MM.1S (cell line): ENCODE measurements at regions not wholly inside any gene's neighbourhood (a gene's known extent, or its start where the extent isn't known, plus 50 kb on each side); places are given as distances from the start of the nearest gene placed in this dataset.
"Not testable (repeated sequence)": the region's sequence is repeated elsewhere in the genome, so short reads cannot be mapped to it uniquely, and the experiment has no call there.

ENCODE experiments used
- DNase-seq: peaks from one replicate; pipeline ENCODE4 v3.0.0-alpha.2; 2015
- H2AFZ ChIP-seq: fragments of 300-600 bp; sonication (generic); 2 replicates; pipeline ENCODE4 v1.6.0; 2016; ENCODE audit warnings: antibody characterized with exemption, low read length
- H3F3A ChIP-seq: fragments of 300-600 bp; sonication (generic); 2 replicates; pipeline ENCODE4 v1.6.1; 2016; ENCODE audit warnings: mild to moderate bottlenecking, antibody characterized with exemption, low read length, moderate library complexity, mixed read lengths; ENCODE audit not compliant: insufficient read depth
- H3K27ac ChIP-seq: fragments of 300-600 bp; sonication (generic); 2 replicates; pipeline ENCODE4 v1.5.1; 2016; ENCODE audit warnings: mild to moderate bottlenecking, low read length
- H3K27me3 ChIP-seq: fragments of 300-600 bp; sonication (generic); replicated peaks from 2 replicates; pipeline ENCODE4 v1.6.0; 2016; ENCODE audit warnings: low read length; ENCODE audit not compliant: insufficient read depth
- H3K36me3 ChIP-seq: fragments of 300-600 bp; sonication (generic); replicated peaks from 2 replicates; pipeline ENCODE4 v1.6.1; 2016; ENCODE audit warnings: mild to moderate bottlenecking, low read length, mixed read lengths; ENCODE audit not compliant: insufficient read depth
- H3K4me1 ChIP-seq: fragments of 300-600 bp; sonication (generic); 2 replicates; pipeline ENCODE4 v1.6.1; 2016; ENCODE audit warnings: low read length, mixed read lengths
- H3K4me2 ChIP-seq: fragments of 300-600 bp; sonication (generic); 2 replicates; pipeline ENCODE4 v1.6.0; 2016; ENCODE audit warnings: low read depth, low read length
- H3K4me3 ChIP-seq: fragments of 300-600 bp; sonication (generic); 2 replicates; pipeline ENCODE4 v1.5.1; 2016; ENCODE audit warnings: low read length, mixed read lengths
- H3K79me2 ChIP-seq: fragments of 300-600 bp; sonication (generic); 2 replicates; pipeline ENCODE4 v1.6.1; 2016; ENCODE audit warnings: mixed run types, low read length, mixed read lengths
- H3K9ac ChIP-seq: fragments of 300-600 bp; sonication (generic); 2 replicates; pipeline ENCODE4 v1.6.1; 2016; ENCODE audit warnings: low read length, mixed read lengths
- H3K9me2 ChIP-seq: fragments of 300-600 bp; sonication (generic); replicated peaks from 2 replicates; pipeline ENCODE4 v1.6.1; 2016; ENCODE audit warnings: mild to moderate bottlenecking, low read length, mixed read lengths; ENCODE audit not compliant: insufficient read depth
- H3K9me3 ChIP-seq: fragments of 300-600 bp; sonication (generic); replicated peaks from 2 replicates; pipeline ENCODE4 v1.6.1; 2016; ENCODE audit warnings: mild to moderate bottlenecking, low read length, mixed read lengths; ENCODE audit not compliant: insufficient read depth
- H4K20me1 ChIP-seq: fragments of 300-600 bp; sonication (generic); 2 replicates; pipeline ENCODE4 v1.6.1; 2016; ENCODE audit warnings: mild to moderate bottlenecking, low read length, moderate library complexity, mixed read lengths; ENCODE audit not compliant: insufficient read depth
- EZH2 ChIP-seq: fragments of 300-600 bp; sonication (generic); optimal IDR thresholded peaks from 2 replicates; pipeline ENCODE3; 2017; ENCODE audit warnings: low read depth, mild to moderate bottlenecking, antibody characterized with exemption, low read length, mixed read lengths
- EZH2phosphoT487 ChIP-seq: fragments of 300-600 bp; sonication (generic); IDR thresholded peaks from 2 replicates; pipeline ENCODE4 v1.6.1; 2018; ENCODE audit warnings: antibody characterized with exemption, low read length
- TF ChIP-seq, protein P1 (sequence below): fragments of 300-600 bp; sonication (generic); IDR thresholded peaks from 2 replicates; pipeline ENCODE4 v1.5.1; 2016; ENCODE audit warnings: antibody characterized with exemption, low read length, mixed read lengths

DNA sequence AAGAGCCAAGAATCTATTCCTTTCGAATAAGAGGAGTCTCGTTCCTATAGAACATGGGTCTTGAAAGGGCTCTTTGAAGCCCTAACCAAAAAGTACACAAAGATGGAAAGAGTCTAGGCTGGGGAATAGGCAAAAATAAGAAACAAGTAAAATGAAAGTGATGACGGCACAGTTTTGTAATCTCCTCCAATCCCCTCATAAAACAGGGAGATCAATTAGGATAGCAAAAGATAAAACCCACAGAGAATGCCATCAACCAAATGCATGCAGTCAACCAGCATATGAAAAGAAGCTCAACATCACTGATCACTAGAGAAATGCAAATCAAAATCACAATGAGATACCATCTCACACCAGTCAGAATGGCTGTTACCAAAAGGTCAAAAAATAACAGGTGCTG lies 122.4 kb upstream of the LSM14A start:
- no peak for TF ChIP-seq EZH2phosphoT487
- TF ChIP-seq EZH2 = no peak
- TF ChIP-seq, protein P1, sequence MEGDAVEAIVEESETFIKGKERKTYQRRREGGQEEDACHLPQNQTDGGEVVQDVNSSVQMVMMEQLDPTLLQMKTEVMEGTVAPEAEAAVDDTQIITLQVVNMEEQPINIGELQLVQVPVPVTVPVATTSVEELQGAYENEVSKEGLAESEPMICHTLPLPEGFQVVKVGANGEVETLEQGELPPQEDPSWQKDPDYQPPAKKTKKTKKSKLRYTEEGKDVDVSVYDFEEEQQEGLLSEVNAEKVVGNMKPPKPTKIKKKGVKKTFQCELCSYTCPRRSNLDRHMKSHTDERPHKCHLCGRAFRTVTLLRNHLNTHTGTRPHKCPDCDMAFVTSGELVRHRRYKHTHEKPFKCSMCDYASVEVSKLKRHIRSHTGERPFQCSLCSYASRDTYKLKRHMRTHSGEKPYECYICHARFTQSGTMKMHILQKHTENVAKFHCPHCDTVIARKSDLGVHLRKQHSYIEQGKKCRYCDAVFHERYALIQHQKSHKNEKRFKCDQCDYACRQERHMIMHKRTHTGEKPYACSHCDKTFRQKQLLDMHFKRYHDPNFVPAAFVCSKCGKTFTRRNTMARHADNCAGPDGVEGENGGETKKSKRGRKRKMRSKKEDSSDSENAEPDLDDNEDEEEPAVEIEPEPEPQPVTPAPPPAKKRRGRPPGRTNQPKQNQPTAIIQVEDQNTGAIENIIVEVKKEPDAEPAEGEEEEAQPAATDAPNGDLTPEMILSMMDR = no peak
- no peaks in the 10 kb centered on the region for H3K79me2 ChIP-seq
- no peaks in the 10 kb centered on the region for H3K9me2 ChIP-seq
- H3K4me1 ChIP-seq = no peaks in the 10 kb centered on the region
- no peak overlapping the region for H3K4me2 ChIP-seq
- no peaks in the 10 kb centered on the region for H4K20me1 ChIP-seq
- H3K27ac ChIP-seq = no peak overlapping the region
- no peak overlapping the region for H2AFZ ChIP-seq
- H3K27me3 ChIP-seq = peaks cover 23% of the 10 kb centered on the region; the same call in 1 of the 2 replicates
- no peak overlapping the region for H3K4me3 ChIP-seq
- no peaks in the 10 kb centered on the region for H3K36me3 ChIP-seq
- DNase-seq = no peak
- H3K9ac ChIP-seq = no peak overlapping the region
- no peaks in the 10 kb centered on the region for H3F3A ChIP-seq
- no peaks in the 10 kb centered on the region for H3K9me3 ChIP-seq

DNA sequence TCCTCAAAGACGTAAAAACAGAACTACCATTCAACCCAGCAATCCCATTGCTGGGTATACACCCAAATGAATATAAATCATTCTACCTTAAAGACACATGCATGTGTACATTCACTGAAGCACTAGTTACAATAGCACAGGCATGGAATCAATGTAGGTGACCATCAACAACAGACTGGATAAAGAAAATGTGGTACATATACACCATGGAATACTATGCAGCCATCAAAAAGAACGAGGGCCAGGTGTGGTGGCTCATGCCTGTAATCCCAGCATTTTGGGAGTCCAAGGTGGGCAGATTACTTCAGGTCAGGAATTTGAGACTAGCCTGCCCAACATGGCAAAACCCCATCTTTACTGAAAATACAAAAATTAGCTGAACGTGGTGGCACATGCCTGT lies 121.9 kb upstream of the LSM14A start:
- H3K9me2 ChIP-seq, DNase-seq, H2AFZ ChIP-seq, H3K9ac ChIP-seq, H3K9me3 ChIP-seq, H3F3A ChIP-seq, H3K4me1 ChIP-seq, H3K4me2 ChIP-seq, H3K36me3 ChIP-seq, H4K20me1 ChIP-seq, H3K27ac ChIP-seq, H3K79me2 ChIP-seq, H3K4me3 ChIP-seq: not testable (repeated sequence)
- peaks cover 28% of the 10 kb centered on the region for H3K27me3 ChIP-seq

GRCh38 chr19:34051255-34051654 lies 121.0 kb upstream of the LSM14A start:
- no peak overlapping the region for H2AFZ ChIP-seq
- no peaks in the 10 kb centered on the region for H3K4me1 ChIP-seq
- no peaks in the 10 kb centered on the region for H3F3A ChIP-seq
- no peaks in the 10 kb centered on the region for H3K79me2 ChIP-seq
- no peaks in the 10 kb centered on the region for H4K20me1 ChIP-seq
- H3K4me2 ChIP-seq = no peak overlapping the region
- H3K9ac ChIP-seq = no peak overlapping the region
- H3K36me3 ChIP-seq = no peaks in the 10 kb centered on the region
- H3K4me3 ChIP-seq = no peak overlapping the region
- H3K9me2 ChIP-seq = no peaks in the 10 kb centered on the region
- H3K27ac ChIP-seq = no peak overlapping the region
- DNase-seq = no peak
- H3K27me3 ChIP-seq = peaks cover 36% of the 10 kb centered on the region
- no peaks in the 10 kb centered on the region for H3K9me3 ChIP-seq
- no peak for TF ChIP-seq EZH2
- no peak for TF ChIP-seq EZH2phosphoT487
- TF ChIP-seq, protein P1 = no peak

DNA sequence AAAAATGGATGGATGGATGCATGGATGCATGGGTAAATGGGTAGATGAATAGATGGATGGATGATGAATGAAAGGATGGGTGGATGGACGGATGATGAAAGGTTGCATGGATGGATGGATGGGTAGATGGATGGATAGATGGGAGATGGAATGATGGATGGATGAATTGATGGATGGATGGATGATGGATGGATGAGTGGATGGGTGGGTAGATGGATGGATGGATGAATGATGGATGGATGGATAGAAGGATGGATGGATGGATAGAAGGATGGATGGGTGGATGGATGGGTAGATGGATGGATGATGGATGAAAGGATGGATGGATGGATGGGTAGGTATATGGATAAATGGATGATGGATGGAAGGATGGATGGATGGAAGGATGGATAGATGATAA lies 115.1 kb upstream of the LSM14A start:
- peaks cover 35% of the 10 kb centered on the region for H3K27me3 ChIP-seq
- no peaks in the 10 kb centered on the region for H3F3A ChIP-seq
- no peaks in the 10 kb centered on the region for H4K20me1 ChIP-seq
- no peak overlapping the region for H2AFZ ChIP-seq
- no peaks in the 10 kb centered on the region for H3K9me3 ChIP-seq
- H3K79me2 ChIP-seq = no peaks in the 10 kb centered on the region
- H3K4me3 ChIP-seq = no peak overlapping the region
- no peaks in the 10 kb centered on the region for H3K36me3 ChIP-seq
- no peaks in the 10 kb centered on the region for H3K4me1 ChIP-seq
- H3K9ac ChIP-seq = no peak overlapping the region
- TF ChIP-seq, protein P1 = no peak
- TF ChIP-seq EZH2 (no peak), EZH2phosphoT487 (no peak)
- no peak for DNase-seq
- H3K4me2 ChIP-seq = no peak overlapping the region
- H3K9me2 ChIP-seq = no peaks in the 10 kb centered on the region
- no peak overlapping the region for H3K27ac ChIP-seq
